ENCODE measurements at regions not wholly inside any gene's neighbourhood (a gene's known extent, or its start where the extent isn't known, plus 50 kb on each side); places are given as distances from the start of the nearest gene placed in this dataset.

GRCh38 chr1:234942012-234942332 is 186.7 kb downstream of the TOMM20 start:
- TF ChIP-seq CTCF (conservative IDR thresholded peaks at IDR 0.05; ENCODE audit: low read length): no peak
- no peak for TF ChIP-seq EZH2phosphoT487 (IDR thresholded peaks at IDR 0.05; ENCODE audit: borderline replicate concordance, low read depth, low read length)

Data from OCI-LY7 (cell line).